SJCRH30 (cell line): ENCODE measurements at regions not wholly inside any gene's neighbourhood (a gene's known extent, or its start where the extent isn't known, plus 50 kb on each side); places are given as distances from the start of the nearest gene placed in this dataset.
"Not testable (repeated sequence)": the region's sequence is repeated elsewhere in the genome, so short reads cannot be mapped to it uniquely, and the experiment has no call there.

ENCODE experiments used
- DNase-seq, 2 experiments: peaks; one replicate each; pipeline ENCODE4 v3.0.0-alpha.2; 2015 to 2020
- H3K27ac ChIP-seq: fragments of 250-450 bp; sonication (Bioruptor Pico); 2 replicates; pipeline ENCODE4 v1.5.1; 2020; ENCODE audit warnings: mild to moderate bottlenecking, moderate library complexity
- H3K27me3 ChIP-seq: fragments of 250-450 bp; sonication (Bioruptor Pico); 2 replicates; pipeline ENCODE4 v1.5.1; 2020; ENCODE audit warnings: mild to moderate bottlenecking, moderate library complexity
- H3K36me3 ChIP-seq: fragments of 250-450 bp; sonication (Bioruptor Pico); 2 replicates; pipeline ENCODE4 v1.5.1; 2020; ENCODE audit warnings: mild to moderate bottlenecking, moderate library complexity
- H3K4me1 ChIP-seq: fragments of 250-450 bp; sonication (Bioruptor Pico); 2 replicates; pipeline ENCODE4 v1.5.1; 2020; ENCODE audit warnings: mild to moderate bottlenecking, moderate library complexity
- H3K4me3 ChIP-seq: fragments of 250-450 bp; sonication (Bioruptor Pico); 2 replicates; pipeline ENCODE4 v1.5.1; 2020; ENCODE audit warnings: mild to moderate bottlenecking, moderate library complexity
- H3K9me3 ChIP-seq: fragments of 250-450 bp; sonication (Bioruptor Pico); replicated peaks from 2 replicates; pipeline ENCODE4 v1.5.1; 2020; ENCODE audit warnings: mild to moderate bottlenecking, moderate library complexity

DNA sequence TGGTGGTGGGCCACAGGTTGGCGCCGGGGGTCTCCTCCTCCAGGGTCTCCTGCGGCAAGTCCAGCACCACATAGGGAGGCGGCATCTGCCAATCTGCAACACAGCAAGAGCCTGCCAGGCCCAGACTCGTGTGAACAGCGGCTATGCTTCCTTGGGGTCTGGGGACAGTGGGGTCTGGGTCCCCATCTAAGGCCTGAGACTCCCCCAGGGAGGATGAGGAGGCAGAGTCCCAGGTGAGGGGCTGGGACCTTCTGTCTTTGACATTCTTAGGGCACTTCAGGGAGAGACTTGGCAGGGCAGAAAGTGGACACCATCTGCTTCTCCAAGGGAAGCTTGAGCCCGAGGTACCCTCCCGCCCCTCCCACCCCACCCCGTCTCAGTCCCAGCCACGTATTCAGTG lies 178.1 kb downstream of the TMEM121 start:
- H3K27me3 ChIP-seq, H3K9me3 ChIP-seq, H3K4me3 ChIP-seq, H3K36me3 ChIP-seq, H3K27ac ChIP-seq, H3K4me1 ChIP-seq, DNase-seq: not testable (repeated sequence)

DNA sequence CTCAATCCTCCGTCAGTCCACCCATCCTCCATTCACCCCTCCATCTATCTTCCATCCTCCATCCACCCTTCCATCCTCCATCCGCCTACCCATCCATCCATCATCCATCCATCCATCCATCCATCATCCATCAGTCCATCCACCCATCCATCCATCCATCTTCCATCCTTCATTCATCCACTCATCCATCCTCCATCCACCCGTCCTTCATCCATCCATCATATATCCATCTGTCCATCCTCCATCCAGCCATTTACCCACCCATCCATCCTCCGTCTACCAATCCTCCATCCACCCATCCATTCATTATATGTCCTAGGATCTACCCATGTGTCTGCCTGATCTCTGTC lies 179.1 kb downstream of the TMEM121 start:
- H3K9me3 ChIP-seq, H3K4me1 ChIP-seq, DNase-seq, H3K27ac ChIP-seq, H3K36me3 ChIP-seq, H3K27me3 ChIP-seq, H3K4me3 ChIP-seq: not testable (repeated sequence)

DNA sequence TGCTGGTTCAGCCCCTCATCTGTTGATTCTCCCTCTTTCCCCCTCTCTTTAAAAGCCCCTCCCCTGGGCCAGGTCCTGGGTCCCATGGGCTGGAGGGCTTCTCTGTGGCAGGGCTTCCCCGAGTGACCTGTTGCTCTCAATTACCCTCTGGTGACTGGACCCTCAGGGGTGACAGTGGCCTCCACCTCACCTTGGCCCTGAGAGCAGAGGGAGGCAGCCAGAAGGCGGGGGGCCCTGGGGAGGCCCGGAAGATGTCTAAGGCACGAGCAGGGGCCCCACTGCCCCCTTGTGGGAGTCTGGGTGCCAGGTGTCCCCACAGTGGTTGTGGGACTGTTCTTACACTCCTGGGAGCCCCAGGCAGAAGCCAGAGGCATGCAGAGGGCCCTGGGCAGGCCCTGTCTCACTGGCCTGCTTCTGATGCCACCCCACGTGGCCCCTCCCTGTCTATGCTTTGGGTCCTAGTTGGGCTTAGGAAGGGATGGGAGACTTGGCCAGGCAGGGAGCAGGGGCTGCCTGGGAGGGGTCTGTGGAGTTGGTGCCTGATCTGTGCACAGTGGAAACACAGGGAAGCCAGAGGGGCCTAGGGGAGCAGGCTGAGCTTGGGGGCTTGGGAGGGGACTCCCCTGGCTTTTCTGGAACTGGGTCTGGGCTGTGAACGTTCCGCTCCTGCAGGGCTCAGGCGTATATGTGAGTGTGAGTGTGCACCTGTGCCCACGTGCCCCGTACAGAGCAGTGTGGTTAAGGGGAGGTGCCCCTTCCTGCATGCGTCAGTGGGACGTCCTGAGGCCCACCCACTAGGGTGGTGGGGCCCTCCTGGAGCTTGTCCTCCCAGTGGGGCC lies 179.7 kb downstream of the TMEM121 start:
- not testable (repeated sequence) for H3K27ac ChIP-seq, H3K9me3 ChIP-seq, H3K36me3 ChIP-seq, DNase-seq, H3K4me3 ChIP-seq, H3K4me1 ChIP-seq, H3K27me3 ChIP-seq

DNA sequence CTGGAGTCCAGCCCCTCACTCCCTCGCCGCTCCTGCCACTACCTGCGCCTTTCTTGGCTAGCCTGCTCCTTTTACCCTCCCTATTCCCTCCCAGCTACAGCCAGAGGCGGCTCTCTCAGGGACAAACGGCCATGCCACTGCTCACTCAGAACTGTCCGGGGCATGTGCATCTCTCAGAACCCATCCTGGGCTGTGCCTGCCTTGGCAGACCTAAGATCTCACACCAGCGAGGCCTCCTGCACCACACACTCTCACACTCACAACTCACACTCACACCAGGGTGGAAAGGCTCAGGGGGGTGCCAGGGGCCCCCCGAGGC lies 180.3 kb downstream of the TMEM121 start:
- H3K27ac ChIP-seq, H3K36me3 ChIP-seq, H3K4me3 ChIP-seq, H3K4me1 ChIP-seq, H3K9me3 ChIP-seq, H3K27me3 ChIP-seq, DNase-seq: not testable (repeated sequence)

DNA sequence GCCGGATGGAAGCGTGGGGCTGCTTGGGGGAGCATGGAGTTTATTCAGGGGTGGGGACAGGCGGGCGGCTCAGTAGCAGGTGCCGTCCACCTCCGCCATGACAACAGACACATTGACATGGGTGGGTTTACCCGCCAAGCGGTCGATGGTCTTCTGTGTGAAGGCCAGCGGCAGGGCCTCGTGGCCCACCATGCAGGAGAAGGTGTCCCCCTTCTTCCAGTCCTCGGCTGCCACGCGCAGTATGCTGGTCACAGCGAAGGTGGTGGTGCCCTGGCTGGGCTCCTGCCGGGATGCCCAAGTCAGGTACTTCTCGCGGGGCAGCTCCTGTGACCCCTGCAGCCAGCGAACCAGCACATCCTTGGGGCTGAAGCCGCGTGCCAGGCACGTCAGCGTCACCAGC lies 180.7 kb downstream of the TMEM121 start:
- DNase-seq, H3K27me3 ChIP-seq, H3K27ac ChIP-seq, H3K9me3 ChIP-seq, H3K36me3 ChIP-seq, H3K4me1 ChIP-seq, H3K4me3 ChIP-seq: not testable (repeated sequence)

DNA sequence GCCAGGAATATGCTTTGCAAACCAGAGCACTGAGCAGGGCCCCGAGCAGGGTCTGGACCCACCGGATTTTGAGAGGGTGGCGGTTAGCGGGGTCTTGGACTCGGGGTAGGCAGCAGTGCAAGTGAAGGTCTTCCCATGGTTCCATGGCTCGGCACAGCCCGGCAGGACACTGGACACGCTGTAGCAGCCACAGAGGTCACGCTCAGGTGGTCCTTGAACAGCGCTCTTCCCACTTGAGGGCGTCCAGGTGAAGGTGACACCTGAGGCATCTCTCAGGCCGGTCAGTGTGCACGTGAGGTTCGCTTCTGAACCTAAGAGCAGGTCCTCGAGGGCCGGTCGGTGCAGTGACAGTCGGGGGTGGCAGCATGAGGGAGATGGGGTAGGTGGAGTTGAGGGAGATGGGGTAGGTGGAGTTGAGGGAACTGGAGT lies 181.4 kb downstream of the TMEM121 start:
- H3K4me1 ChIP-seq, H3K9me3 ChIP-seq, H3K27ac ChIP-seq, H3K36me3 ChIP-seq, H3K27me3 ChIP-seq, DNase-seq, H3K4me3 ChIP-seq: not testable (repeated sequence)

DNA sequence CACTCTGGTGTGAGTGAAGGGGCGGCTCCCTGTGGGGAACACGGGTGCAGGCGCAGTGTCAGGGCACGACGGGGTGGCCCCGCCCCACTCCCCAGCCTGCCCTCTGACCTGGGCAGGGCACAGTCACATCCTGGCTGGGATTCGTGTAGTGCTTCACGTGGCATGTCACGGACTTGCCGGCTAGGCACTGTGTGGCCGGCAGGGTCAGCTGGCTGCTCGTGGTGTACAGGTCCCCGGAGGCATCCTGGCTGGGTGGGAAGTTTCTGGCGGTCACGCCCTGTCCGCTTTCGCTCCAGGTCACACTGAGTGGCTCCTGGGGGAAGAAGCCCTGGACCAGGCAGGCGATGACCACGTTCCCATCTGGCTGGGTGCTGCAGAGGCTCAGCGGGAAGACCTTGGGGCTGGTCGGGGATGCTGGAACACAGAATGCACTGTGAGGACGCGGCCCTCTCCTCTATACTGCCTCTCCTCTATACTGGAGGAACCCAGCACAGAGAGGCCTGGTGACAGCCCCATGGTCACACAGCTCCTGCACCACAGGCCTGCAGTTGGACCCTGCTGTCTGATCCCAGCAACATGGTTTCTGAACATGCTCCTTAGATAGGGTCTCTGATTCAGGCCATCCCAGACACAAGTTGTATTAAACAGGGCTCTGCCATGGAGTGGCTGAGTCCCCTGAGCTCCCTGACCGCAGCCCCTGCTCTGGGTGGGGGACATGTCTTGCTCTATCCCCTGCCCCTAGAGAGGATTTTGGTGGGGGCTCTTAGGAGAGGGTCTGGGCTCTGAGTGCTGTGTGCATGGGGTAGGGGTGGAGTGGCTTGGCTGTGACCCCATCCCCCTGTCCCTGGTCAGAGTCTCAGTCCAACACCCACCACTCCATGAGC lies 182.1 kb downstream of the TMEM121 start:
- not testable (repeated sequence) for DNase-seq, H3K9me3 ChIP-seq, H3K4me3 ChIP-seq

DNA sequence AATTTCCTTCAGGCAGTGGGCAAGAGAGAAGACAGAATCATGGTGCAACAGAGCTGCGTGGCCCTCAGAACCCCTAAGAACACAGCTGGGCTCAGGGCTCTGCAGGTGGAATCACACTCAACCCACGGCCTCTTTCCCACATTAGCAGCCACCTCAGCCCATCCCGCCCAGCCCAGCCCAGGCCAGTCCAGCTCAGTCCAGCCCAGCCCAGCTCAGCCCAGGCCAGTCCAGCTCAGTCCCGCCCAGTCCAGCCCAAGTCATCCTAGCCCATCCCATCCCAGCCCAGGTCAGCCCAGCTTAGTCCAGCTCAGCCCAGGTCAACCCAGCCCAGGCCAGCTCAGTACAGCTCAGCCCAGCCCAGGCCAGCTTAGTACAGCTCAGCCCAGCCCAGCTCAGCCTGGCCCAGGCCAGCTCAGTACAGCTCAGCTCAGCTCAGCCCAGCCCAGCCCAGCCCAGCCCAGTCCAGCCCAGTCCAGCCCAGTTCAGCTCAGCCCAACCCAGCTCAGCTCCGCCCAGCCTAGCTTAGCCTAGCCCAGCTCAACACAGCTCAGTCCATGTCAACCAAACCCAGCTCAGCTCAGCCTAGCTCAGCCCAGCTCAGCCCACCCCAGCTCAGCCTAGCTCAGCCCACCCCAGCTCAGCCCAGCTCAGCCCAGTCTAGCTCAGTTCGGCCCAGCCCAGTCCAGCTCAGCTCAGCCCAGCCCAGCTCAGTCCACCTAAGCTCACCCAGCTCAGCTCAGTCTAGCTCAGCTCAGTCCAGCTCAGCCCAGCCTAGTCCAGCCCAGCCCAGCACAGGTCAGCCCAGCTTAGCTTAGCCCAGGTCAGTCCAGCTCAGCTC lies 183.1 kb downstream of the TMEM121 start:
- Histone ChIP-seq H3K4me1 (no peaks in the 10 kb centered on the region), H3K9me3 (no peaks in the 10 kb centered on the region), H3K27ac (no peak overlapping the region), H3K36me3 (no peaks in the 10 kb centered on the region), H3K4me3 (no peak overlapping the region), H3K27me3 (no peaks in the 10 kb centered on the region)
- DNase-seq = no peak

More for the DNA sequence above, 182.1 kb downstream of the TMEM121 start:
- not testable (repeated sequence) for H3K36me3 ChIP-seq, H3K27me3 ChIP-seq, H3K4me1 ChIP-seq, H3K27ac ChIP-seq

DNA sequence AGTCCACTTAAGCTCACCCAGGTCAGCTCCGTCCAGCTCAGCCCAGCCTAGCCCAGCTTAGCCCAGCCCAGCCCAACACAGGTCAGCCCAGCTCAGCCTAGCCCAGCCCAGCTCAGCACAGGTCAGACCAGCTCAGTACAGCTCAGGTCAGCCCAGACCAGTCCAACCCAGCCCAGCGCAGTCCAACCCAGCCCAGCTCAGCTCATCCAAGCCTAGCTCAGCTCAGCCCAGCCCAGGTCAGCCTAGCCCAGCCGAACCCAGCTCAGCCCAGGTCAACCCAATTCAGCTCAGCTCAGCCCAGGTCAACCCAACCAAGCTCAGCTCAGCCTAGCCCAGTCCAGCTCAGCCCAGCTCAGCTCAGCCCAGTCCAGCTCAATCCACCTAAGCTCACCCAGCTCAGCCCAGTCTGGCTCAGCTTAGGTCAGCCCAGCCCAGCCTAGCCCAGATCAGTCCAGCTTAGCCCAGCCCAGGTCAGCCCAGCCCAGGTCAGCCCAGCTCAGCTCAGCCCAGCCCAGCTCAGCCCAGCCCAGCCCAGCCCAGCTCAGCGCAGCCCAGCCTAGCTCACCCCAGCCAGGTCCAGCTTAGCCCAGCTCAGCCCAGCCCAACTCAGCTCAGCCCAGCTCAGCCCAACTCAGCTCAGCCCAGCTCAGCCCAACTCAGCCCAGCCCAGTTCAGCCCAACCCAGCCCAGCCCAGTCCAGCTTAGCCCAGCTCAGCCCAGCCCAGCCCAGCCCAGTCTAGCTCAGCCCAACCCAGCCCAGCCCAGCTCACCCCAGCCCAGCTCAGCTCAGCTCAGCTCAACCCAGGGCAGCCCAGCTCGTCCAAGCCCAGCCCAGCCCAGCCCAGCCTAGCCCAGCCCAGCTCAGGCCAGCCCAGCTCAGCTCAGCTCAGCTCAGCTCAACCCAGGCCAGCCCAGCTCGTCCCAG lies 184.0 kb downstream of the TMEM121 start:
- no peak overlapping the region for H3K4me3 ChIP-seq
- no peak overlapping the region for H3K27ac ChIP-seq
- no peaks in the 10 kb centered on the region for H3K36me3 ChIP-seq
- H3K9me3 ChIP-seq = no peaks in the 10 kb centered on the region
- H3K27me3 ChIP-seq = no peaks in the 10 kb centered on the region
- no peak for DNase-seq
- H3K4me1 ChIP-seq = no peaks in the 10 kb centered on the region

DNA sequence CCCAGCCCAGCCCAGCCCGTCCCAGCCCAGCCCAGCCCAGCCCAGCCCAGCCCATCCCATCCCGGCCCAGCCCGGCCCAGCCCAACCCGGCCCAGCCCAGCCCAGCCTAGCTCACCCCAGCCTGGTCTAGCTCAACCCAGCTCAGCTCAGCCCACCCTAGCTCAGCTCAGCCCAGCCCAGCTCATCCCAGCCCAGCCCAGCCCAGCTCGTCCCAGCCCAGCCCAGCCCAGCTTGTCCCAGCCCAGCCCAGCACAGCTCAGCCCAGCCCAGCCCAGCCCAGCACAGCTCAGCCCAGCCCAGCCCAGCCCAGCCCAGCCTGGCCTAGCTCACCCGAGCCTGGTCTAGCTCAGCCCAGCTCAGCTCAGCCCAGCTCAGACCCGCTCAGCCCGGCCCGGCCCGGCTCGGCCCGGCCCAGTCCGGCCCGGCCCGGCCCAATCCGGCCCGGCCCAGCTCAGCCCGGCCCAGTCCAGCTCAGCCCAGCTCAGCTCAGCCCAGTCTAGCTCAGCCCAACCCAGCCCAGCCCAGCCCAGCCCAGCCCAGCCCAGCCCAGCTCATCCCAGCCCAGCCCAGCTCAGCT lies 184.7 kb downstream of the TMEM121 start:
- Histone ChIP-seq H3K36me3 (no peaks in the 10 kb centered on the region), H3K4me1 (no peaks in the 10 kb centered on the region), H3K4me3 (no peak overlapping the region), H3K27me3 (no peaks in the 10 kb centered on the region), H3K9me3 (no peaks in the 10 kb centered on the region), H3K27ac (no peak overlapping the region)
- no peak for DNase-seq

DNA sequence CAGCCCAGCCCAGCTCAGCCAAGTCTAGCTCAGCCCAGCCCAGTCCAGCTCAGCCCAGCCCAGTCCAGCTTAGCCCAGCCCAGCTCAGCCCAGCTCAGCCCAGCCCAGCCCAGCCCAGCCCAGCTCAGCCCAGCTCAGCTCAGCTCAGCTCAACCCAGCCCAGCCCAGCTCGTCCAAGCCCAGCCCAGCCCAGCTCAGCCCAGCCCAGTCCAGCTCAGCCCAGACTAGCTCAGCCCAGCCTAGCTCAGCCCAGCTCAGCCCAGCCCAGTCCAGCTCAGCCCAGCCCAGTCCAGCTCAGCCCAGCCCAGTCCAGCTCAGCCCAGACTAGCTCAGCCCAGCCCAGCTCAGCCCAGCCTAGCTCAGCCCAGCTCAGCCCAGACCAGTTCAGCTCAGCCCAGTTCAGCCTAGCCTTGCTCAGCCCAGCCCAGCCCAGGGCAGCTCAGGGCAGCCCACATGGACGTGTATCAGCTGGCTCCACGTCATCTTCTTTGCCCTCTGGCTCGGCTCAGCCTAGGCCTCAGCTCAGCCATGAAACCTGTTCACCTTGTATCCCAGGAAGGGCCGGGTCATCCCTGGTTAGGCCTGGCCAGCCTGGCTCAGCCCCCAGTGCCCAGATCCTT lies 185.6 kb downstream of the TMEM121 start:
- DNase-seq = no peak
- no peaks in the 10 kb centered on the region for H3K36me3 ChIP-seq
- no peaks in the 10 kb centered on the region for H3K27me3 ChIP-seq
- no peak overlapping the region for H3K4me3 ChIP-seq
- no peaks in the 10 kb centered on the region for H3K9me3 ChIP-seq
- H3K27ac ChIP-seq = no peak overlapping the region
- H3K4me1 ChIP-seq = no peaks in the 10 kb centered on the region

DNA sequence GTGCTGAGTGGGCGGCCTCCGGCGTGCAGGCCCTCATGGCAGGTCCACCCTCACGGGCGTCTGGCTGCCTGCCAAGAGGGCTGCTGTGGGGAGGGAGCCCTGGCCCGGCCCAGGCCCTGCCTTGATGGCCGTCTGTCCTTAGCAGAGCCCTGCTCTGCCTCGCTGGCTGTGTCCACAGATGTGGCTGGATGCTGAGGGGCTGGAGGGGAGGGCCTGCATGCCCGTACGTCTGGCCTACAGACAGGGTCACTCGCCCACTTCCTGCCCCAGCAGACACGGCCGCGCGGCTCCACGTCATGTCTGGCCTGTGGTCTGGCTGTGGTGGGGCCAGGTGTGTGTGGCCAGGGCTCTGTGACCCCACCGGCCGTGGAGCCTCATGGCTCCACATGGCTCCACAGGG lies 186.3 kb downstream of the TMEM121 start:
- not testable (repeated sequence) for H3K27ac ChIP-seq, H3K27me3 ChIP-seq, DNase-seq

DNA sequence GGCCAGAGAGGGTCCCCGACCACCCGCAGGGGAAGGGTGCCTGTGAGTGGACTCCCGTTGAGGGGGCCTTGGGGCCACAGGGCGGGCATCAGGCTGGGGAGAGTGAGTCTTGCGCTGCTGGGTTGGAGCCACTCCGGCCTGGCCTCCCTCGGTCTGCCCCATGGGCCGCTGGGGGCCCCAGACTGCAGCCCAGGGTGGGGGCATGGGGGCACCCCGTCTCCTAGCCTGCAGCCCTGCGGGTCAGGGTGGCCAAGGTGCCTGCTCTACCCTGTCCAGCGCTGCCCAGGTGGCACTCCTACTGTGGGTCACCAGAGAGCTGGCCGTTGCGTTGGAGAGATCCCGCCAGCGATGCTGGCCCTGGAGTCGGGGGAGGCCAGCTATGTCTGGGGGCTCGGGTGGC lies 186.8 kb downstream of the TMEM121 start:
- H3K4me3 ChIP-seq, H3K9me3 ChIP-seq, H3K27ac ChIP-seq, H3K36me3 ChIP-seq, H3K27me3 ChIP-seq, H3K4me1 ChIP-seq, DNase-seq: not testable (repeated sequence)

More for the DNA sequence above, 186.3 kb downstream of the TMEM121 start:
- not testable (repeated sequence) for H3K9me3 ChIP-seq, H3K4me1 ChIP-seq, H3K36me3 ChIP-seq, H3K4me3 ChIP-seq

DNA sequence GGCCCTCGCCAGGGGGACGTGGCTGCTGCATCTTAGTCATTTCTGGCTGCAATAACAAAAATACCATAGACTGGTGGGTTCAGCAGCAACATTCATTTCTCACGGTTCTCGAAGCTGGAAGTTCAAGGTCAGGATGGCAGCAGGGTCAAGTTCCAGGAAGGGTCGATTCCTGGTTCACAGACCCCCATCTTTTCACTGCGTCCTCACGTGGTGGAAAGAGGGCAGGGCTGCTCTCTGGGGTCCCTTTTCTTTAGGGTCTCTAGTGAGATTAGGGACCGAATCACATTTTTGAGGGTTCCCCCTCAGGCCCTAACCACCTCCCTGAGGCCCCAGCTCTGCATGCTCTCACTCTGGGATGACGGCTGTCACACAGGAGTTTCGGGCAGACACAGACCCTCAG lies 187.5 kb downstream of the TMEM121 start:
- not testable (repeated sequence) for H3K9me3 ChIP-seq, H3K27me3 ChIP-seq, H3K4me1 ChIP-seq, H3K4me3 ChIP-seq, DNase-seq, H3K27ac ChIP-seq, H3K36me3 ChIP-seq
